NK-92 treated with Interleukin-12 subunit alpha and Interleukin-12 subunit beta, amount 100 ng/mL, for 24 hours (cell line): ENCODE measurements at regions not wholly inside any gene's neighbourhood (a gene's known extent, or its start where the extent isn't known, plus 50 kb on each side); places are given as distances from the start of the nearest gene placed in this dataset.
"Not testable (repeated sequence)": the region's sequence is repeated elsewhere in the genome, so short reads cannot be mapped to it uniquely, and the experiment has no call there.

Experiments used
- DNase-seq: peaks from one replicate; lab custom pipeline; 2025; lab: John Stamatoyannopoulos, UW

DNA sequence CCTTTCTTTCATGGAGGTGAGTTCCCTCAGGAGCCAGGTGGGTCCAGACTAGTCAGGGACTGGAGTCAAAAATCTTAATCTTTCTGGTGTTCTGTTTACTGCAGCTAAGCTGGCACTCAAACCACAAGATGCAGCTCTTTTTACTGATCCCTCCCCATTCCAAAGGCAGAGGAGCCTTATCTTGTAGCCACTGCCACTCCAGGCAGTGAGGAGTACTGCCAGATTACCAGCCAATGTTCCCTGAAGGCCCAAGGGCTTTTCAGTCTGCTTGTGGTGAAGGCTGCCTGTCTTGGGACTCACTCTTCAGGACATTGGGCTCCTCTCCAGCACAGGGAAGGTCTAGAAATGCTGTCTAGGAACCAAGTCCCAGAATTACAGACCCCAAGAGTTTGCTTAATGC is 490.4 kb upstream of the ADGRB3 start:
- DNase-seq, result no peak

DNA sequence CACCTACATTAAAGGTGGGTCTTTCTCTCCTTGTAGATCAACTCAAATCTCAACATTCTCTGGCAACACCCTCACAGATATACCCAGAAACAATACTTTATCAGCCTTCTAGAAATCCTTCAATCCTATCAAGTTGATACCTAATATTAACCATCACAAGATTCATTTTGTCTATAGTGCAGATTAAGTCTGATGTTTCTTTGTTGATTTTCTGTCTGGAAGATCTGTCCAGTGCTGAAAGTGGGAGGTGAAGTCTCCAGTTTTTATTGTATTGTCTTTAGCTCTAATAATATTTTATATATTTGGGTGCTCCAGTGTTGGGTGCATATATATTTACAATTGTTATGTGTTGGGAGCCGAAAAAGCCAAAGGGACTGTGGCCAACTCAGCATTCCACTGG is 493.9 kb upstream of the ADGRB3 start:
- DNase-seq, result no peak

DNA sequence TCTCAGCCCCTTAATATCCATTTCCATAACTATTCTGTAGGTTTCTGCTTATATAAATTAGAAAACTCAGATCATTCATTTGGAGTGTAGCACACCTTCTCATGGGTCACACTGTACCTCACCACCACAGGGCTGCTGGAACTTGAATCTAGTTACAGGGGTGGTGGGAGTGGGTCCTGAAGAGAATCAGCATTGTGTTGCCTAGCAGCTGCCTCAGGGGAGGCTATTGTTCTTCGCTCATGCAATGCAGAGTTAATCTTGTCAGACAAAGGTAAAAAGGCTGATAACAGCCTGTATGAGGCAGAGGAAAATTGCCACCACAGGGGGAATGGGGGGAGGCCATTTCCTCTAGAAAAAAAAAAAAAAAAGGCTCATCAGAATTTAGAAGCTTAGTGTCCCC is 496.0 kb upstream of the ADGRB3 start:
- no peak for DNase-seq

DNA sequence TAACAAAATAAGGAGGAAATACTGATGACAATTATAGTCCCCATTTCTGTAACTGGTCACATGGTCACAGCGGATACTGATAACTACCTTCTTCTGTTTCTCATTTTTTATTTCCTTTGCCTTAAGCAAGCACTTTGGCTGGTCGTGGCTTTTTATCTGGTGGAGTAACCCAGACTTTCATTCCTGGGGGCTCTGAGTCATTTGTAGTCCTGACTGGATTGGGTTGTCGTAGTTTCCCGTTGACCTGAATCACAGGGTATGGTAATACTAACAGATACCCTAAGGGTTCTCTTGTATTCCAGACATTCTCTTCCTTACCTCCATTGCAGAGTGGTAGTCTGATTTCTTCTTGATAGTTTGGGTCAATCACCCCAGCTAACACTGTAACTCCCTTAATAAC is 500.3 kb upstream of the ADGRB3 start:
- no peak for DNase-seq

DNA sequence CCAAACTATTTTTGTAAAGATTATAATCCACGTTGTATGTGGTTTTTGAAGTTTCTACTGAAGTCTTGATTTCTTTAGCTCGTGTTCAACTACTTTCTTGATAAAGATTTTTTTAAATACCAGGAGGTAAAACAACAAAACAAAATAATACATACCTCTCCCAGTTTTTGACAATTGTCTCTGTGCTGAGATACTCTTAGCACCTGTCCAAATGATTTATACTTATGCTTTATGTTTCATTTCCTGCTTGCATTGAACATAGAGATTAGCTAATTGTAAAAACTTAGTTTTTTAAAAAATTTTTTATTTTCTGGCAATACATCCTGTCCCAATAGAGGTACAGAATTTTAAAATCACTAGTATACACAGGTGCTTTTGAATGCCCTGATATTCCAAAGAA is 506.9 kb upstream of the ADGRB3 start:
- DNase-seq, result no peak

DNA sequence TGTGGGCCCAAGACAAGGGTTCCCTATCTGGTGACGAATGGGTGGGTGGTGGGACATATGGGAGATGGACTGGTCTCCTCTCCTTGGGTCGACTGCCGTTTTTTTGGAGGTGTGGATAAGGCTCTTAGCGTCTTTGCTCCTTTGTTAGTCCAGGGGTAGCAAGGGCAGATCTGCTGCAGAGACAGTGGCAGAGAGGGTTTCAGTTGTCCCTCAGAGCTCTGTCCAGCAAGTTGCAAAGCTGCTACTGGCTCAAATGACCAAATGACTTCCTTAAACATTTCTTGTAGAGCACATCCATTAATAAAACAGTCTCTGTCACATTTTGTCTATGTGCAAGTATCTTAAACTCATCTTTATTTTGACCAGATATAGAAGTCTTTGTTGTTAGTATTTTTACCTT is 508.0 kb upstream of the ADGRB3 start:
- no peak for DNase-seq

DNA sequence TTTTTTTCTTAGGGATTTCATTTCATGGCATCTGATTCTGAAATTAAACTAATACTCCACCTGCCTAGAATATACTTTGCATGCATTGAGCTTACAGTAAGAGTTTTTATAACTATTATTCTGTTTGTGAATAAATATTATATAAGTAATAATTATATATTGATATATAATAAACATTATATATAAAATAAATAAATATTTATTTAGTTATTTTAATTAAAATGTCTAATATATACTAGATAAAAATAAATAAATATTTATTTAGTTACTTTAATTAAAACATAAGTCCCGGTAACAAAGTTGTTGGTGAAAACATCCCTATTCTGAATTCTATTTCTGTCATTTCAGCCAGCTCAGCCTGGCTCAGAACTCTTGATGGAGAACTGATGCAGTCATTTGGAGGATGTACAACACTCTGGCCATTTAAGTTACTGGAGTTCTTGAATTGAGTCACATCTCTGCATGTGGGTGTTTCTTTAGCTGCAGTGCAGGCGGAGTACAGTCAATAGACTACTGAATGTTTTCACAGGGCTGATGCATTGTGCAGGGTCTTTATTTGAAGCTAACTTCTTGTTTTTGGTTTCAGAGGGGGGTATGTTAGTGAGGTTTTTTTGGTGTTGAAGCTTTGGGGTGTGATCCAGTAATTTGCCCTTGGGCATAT is 508.9 kb upstream of the ADGRB3 start:
- DNase-seq, result no peak

DNA sequence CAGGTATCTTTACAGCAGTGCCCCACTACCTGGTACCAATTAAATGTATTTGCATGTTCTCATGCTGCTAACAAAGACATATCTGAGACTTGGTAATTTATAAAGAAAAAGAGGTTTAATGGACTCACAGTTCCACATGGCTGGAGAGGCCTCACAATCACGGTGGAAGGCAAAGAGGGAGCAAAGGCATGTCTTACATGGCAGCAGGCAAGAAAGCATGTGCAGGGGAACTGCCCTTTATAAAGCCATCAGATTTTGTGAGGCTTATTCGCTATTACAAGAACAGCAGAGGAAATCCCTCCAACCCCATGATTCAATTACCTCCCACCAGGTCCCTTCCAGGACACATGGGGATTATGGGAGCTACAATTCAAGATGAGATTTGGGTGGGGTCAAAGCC is 512.1 kb upstream of the ADGRB3 start:
- not testable (repeated sequence) for DNase-seq

DNA sequence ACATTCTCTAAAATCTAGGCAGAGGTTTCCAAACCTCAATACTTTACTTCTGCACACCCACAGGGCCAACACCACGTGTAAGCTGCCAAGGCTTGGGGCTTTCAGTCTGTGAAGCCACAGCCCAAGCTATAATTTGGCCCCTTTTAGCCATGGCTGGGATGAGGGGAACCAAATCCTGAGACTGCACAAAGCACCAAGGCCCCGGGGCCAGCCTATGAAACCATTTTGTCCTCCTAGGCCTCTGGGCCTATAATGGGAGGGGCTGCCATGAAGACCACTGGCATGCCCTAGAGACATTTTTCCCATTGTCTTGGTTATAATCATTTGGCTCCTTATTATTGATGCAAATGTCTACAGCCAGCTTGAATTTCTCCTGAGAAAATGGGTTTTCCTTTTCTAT is 513.0 kb upstream of the ADGRB3 start:
- no peak for DNase-seq

DNA sequence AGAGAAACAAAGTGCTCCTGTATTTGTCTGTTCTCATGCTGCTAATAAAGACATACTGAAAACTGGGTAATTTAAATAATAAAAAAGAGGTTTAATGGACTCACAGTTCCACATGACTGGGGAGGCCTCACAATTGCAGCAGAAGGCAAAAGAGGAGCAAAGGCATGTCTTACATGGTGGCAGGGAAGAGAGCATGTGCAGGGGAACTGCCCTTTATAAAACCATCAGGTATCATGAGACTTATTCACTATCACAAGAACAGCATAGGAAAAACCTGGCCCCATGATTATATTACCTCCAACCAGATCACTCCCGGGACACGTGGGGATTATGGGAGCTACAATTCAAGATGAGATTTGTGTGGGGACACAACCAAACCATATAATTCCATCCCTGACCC is 514.1 kb upstream of the ADGRB3 start:
- DNase-seq, result not testable (repeated sequence)

DNA sequence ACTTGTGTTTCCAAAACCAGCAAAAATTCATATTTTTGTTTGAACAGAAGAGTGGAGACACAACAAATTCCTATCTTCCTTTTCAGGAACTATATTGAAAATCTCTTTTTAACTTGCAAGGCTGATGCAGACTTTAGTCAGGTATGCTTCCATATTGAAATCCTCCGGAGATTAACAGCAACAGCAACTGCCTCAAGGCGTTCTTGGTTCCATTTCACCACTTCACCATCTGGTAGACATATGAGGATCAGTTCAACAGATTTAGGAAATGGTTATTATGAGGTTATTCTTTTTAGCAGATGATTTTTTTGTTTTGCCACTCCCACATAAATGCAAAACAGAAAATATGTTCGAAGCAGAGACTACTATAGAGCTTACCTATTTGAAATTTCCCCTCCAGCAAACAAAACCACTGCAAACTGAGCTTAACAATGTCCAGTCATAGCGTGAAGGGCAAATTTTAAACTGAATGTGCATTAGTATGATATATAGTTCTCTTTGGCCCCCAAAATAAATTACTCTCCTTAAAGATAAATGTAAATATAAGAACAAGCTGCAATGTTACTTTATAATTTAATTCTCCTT is 520.5 kb upstream of the ADGRB3 start:
- DNase-seq, result no peak

DNA sequence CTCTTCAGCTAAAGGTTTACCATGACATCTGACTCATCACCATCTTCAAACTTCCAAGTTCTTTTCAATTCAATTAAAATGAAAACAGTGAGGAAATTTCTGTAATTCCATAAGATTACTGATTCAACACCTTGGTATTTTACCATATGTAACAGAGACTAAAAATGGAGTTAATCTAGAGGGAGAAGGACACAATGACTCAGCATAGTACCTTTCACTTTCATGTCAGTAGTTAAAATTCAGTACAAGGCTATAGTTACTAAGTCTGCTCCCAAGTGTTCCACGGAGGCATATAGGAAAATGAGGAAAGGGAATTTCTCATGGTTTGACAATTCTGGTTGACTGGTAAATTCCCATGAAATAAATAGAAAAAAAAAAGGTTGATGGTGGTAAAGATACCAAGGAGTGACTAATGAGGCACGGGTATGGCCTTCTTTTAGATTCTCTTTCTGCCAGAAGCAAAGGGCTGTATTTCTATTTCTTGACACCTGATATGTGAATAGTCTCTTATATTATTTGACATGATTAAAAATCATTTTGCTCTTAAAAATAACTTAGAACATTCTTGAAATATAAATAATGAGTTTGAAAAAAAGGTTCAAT is 526.7 kb upstream of the ADGRB3 start:
- no peak for DNase-seq

DNA sequence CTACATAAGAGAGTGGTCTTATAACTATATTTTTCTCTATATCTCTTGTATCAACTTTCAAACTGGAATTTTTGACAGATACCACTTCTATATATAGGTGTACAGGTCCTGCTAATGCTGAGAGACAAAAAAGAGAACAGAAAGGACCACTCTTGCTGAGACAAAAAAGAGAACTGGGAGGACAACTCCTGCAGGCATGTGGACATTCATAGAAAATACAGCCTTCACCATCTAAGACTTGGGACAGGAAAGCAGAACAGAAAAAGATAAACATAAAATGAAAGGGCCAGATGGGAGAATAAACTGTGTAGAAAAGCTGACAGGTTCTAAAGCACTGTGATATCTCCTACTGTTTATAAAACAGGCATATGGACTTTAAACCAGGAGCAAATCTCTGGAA is 541.0 kb upstream of the ADGRB3 start:
- no peak for DNase-seq

DNA sequence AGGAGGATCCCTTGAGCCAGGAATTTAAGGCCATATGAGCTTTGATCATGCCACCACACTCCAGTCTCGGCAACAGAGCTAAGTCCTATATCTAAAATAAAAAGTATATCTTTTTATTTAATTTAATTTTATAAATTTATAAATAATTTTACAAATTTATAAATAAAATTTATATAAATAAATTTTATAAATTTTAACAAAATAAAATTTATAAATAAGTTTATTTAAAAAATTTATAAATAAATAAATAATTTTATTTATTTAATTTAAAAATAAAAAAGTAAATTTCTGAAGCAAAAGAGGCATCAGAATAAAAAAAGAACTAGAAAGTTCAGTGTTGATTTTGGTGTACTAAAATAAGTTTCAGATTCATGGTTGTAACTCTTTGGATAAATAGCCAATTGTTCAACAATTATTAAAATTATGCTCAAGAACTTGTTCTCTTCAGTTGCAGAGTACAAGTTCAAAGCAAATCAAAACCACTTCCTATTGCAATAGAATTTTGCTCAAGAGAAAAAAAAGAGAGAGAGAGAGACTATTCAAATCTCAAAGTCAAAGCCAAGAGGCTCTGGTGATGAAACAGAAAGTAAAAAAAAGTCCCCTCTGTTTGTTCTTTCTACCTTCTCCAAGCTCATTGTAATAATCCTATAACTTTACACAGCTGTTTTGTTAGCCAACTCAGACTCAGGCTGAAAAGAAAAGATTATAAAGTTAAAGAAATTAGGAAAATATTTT is 547.5 kb upstream of the ADGRB3 start:
- DNase-seq, result no peak

DNA sequence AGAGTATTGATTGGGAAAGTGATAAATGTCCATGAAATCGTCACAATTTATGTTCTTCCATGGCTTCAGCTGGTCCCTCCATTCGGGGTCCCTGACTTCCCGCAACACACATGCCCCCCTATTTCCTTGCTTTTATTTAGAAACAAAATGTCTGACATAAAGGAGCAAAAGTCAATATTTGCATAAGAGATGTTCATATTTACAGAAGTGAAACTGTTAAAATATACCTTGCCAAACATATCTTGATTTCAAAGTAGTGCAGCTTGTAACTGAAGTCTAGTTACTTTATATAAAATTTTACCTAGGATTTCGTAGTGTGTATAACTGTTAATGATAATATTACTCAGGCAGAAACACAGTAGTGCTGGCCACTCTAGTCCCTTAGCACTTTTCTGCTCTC is 548.9 kb upstream of the ADGRB3 start:
- no peak for DNase-seq

DNA sequence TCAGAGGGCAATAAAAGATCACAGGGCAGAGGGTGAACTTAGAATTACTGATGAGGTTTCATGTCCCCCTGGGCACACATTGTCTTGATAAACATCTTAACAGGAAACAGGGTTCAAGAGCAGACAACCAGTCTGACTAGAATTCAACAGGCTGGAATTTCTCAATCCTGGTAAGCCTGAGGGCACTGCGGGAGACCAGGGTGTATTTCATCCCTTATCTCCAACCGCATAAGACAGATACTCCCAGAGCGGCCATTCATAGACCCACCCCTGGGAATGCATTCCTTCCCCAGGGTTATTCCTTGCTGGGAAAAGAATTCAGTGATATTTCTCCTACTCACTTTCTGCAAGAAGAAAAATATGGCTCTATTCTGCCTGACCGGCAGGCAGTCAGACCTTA is 549.5 kb upstream of the ADGRB3 start:
- DNase-seq, result not testable (repeated sequence)

DNA sequence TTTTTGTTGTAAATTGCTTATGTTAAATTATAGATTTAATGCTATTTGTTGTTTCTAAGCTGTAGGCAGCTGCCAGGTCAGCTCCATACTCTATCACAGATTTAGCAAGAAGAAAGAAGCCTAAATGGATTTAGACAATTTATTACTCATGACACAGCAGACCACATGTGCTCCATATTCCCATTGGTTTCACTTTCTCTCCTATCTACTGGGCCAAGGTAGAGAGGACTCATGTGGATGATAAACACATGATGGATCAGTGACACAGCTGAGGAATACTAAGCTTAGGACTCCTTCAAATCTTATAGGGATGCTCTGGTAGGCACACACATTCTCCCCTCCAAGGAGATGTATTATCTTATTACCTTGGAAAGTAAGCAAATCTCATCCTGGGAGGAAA is 553.0 kb upstream of the ADGRB3 start:
- no peak for DNase-seq

DNA sequence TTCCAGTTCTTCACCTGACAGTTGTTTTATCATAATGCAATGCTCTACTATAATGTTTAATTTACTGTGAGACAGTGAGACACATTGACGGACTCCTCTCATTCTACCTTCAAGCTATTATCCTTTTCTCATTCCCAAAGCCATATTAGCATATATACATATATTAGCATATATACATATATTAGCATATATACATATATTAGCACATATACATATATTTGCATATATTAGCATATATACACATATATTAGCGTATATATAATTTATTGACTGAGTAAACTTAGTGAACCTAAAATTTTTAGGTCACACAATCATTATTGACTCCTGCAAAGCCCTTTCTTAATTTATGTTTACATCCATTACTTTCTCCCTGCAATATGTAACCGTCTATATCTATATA is 555.0 kb upstream of the ADGRB3 start:
- DNase-seq, result no peak

DNA sequence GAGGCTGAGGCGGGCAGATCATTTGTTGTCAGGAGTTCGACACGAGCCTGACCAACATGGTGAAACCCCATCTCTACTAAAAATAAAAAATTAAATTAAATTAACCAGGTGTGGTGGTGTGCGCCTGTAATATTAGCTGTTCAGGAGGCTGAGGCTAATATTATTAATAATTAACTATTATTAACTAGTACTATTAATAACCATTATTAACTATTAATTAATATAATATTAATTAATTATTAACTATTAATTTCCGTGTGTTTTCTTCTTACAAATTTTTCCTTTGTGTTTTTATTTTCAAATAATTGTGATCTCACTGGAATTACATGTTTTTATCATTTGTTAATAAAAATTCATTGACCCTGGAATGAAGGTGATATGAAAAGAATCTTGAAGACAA is 557.4 kb upstream of the ADGRB3 start:
- no peak for DNase-seq

DNA sequence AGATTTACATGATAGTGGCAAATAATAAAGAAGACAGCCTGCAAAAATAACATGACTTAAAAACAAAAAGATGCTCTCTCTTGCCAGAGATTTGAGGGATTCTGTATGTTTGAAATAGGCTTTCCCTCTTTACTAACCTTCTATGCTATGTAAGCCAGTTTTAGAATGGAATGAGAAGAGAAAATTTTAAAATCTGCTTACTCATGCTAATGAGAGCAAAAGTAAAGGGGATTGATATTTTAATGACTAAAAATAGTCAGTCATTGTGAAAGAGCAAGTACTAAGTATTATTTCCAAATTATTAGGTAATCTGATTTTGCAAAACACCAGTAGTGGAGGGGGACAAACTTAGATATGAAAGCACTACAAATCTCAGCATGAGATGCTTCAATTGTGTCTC is 563.3 kb upstream of the ADGRB3 start:
- DNase-seq, result no peak

DNA sequence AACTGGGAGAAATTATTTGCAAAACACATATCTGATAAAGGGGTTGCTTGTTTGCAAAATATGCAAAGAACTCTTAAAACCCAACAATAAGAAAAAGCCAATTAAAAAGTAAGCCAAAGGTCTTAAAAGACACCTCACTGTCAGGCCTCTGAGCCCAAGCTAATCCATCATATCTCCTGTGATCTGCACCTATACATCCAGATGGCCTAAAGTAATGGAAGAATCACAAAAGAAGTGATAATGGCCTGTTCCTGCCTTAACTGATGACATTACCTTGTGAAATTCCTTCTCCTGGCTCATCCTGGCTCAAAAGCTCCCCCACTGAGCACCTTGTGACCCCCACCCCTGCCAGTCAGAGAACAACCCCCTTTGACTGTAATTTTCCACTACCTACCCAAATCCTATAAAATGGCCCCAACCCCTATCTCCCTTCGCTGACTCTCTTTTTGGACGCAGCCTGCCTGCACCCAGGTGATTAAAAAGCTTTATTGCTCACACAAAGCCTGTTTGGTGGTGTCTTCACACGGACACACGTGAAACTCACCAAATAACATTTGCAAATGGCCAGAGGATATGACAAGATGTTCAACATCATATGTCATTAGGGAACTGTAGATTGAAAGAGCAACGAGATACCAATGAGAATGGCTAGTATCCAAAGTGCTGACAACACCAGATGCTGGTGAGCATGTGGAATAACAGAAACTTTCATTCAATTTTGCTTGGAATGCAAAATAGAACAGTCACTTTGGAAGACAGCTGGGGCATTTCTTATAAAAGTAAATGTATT is 565.0 kb upstream of the ADGRB3 start:
- DNase-seq, result no peak

DNA sequence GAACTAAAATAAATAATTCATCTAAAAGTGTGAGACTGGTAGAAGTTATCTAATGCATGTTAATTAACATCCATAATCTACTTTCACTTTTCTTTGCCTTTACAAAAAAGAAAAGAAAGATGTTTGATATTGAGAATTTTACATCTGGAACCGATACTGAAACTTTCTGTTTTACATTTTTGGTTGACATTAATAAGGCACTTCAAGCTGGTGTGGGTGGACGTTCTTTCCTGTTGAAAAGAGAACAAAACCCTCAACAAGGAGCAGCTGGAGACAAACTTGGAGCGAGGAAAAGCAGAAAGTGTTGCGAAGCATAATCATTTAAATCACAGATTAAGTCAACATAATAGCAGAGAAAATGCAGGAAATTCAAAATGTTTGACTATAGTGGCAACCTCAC is 575.2 kb upstream of the ADGRB3 start:
- no peak for DNase-seq
